KMS-11 (cell line): ENCODE measurements at regions not wholly inside any gene's neighbourhood (a gene's known extent, or its start where the extent isn't known, plus 50 kb on each side); places are given as distances from the start of the nearest gene placed in this dataset.

Source experiments
- H2AFZ ChIP-seq: fragments of 200-600 bp; sonication (generic); 2 replicates; pipeline ENCODE4 v1.6.1; 2016; ENCODE audit warnings: antibody characterized with exemption, mixed run types, low read depth
- H3K27ac ChIP-seq: fragments of 200-600 bp; sonication (generic); 2 replicates; pipeline ENCODE4 v1.6.1; 2016; ENCODE audit warnings: mild to moderate bottlenecking, mixed run types
- H3K27me3 ChIP-seq: fragments of 200-600 bp; sonication (generic); 2 replicates; pipeline ENCODE4 v1.6.1; 2017; ENCODE audit warnings: mild to moderate bottlenecking, low read depth, mixed run types, moderate library complexity; ENCODE audit not compliant: insufficient read depth
- H3K36me3 ChIP-seq: fragments of 200-600 bp; sonication (generic); 2 replicates; pipeline ENCODE4 v1.6.1; 2017; ENCODE audit warnings: mild to moderate bottlenecking, mixed run types; ENCODE audit not compliant: insufficient read depth
- H3K4me1 ChIP-seq: fragments of 200-600 bp; sonication (generic); 2 replicates; pipeline ENCODE4 v1.6.1; 2016; ENCODE audit warnings: mild to moderate bottlenecking, low read depth, mixed run types; ENCODE audit not compliant: poor library complexity, severe bottlenecking
- H3K4me2 ChIP-seq: fragments of 200-600 bp; sonication (generic); 2 replicates; pipeline ENCODE4 v1.7.0; 2016; ENCODE audit warnings: mild to moderate bottlenecking, mixed run types
- H3K4me3 ChIP-seq: fragments of 200-600 bp; sonication (generic); IDR thresholded peaks from 2 replicates; pipeline ENCODE4 v1.6.1; 2017; ENCODE audit warnings: low read depth, low read length, mixed read lengths; ENCODE audit not compliant: insufficient read depth
- H3K79me2 ChIP-seq: fragments of 200-600 bp; sonication (generic); 2 replicates; pipeline ENCODE4 v1.6.1; 2016; ENCODE audit warnings: low read depth, mixed run types; ENCODE audit not compliant: insufficient read depth
- H3K9ac ChIP-seq: fragments of 200-600 bp; sonication (generic); 2 replicates; pipeline ENCODE4 v1.6.1; 2016; ENCODE audit warnings: mild to moderate bottlenecking, mixed run types
- H4K20me1 ChIP-seq: fragments of 200-600 bp; sonication (generic); 2 replicates; pipeline ENCODE4 v1.6.1; 2016; ENCODE audit warnings: mild to moderate bottlenecking, mixed run types; ENCODE audit not compliant: insufficient read depth
- TF ChIP-seq, protein P1 (sequence below): fragments of 200-600 bp; sonication (generic); conservative IDR thresholded peaks from 2 replicates; pipeline ENCODE4 v1.6.1; 2017; ENCODE audit warnings: low read depth, mild to moderate bottlenecking, antibody characterized with exemption, low read length, moderate library complexity, mixed read lengths

DNA sequence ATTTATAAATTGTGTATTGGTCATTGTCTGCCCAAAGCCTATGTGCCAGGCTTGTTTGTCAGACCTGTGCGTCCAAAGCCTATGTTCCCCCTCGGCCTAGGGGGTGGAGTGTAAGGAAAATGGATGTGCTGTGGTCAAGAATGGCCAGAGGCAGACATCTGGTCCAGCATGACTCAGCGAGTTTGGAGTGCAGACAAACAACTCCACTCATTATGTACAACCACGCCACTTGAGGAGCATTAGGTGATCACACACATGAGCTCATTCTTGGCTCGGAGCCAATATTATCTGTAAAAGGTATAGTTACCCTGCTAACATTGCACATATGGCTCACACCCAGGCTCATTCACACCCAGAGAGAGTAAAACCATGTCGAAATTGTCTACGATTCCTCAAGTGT, 1047.6 kb upstream of the ADGRL4 start:
- Histone ChIP-seq H3K27ac (no peak overlapping the region), H3K36me3 (no peaks in the 10 kb centered on the region), H3K27me3 (no peaks in the 10 kb centered on the region), H2AFZ (no peak overlapping the region), H3K9ac (no peak overlapping the region), H3K4me3 (no peak overlapping the region), H3K4me1 (no peaks in the 10 kb centered on the region), H3K79me2 (no peaks in the 10 kb centered on the region), H3K4me2 (no peak overlapping the region), H4K20me1 (no peaks in the 10 kb centered on the region)
- TF ChIP-seq, protein P1, sequence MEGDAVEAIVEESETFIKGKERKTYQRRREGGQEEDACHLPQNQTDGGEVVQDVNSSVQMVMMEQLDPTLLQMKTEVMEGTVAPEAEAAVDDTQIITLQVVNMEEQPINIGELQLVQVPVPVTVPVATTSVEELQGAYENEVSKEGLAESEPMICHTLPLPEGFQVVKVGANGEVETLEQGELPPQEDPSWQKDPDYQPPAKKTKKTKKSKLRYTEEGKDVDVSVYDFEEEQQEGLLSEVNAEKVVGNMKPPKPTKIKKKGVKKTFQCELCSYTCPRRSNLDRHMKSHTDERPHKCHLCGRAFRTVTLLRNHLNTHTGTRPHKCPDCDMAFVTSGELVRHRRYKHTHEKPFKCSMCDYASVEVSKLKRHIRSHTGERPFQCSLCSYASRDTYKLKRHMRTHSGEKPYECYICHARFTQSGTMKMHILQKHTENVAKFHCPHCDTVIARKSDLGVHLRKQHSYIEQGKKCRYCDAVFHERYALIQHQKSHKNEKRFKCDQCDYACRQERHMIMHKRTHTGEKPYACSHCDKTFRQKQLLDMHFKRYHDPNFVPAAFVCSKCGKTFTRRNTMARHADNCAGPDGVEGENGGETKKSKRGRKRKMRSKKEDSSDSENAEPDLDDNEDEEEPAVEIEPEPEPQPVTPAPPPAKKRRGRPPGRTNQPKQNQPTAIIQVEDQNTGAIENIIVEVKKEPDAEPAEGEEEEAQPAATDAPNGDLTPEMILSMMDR, result no peak

DNA sequence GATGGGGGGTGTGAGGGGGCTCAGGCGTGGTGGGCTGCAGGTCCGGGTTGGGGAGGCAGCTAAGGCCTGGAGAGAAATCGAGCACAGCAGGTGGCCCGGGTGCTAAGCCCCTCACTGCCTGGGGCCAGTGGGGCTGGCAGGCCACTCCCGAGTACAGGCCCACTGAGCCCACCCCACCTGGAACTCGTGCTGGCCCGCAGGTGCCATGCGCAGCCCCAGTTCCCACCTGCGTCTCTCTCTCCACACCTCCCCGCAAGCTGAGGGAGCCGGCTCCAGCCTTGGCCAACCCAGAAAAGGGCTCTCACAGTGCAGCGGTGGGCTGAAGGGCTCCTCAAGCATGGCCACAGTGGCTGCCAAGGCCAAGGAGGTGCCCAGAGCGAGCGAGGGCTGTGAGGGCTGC, 1047.1 kb upstream of the ADGRL4 start:
- no peaks in the 10 kb centered on the region for H4K20me1 ChIP-seq
- no peaks in the 10 kb centered on the region for H3K27me3 ChIP-seq
- no peak overlapping the region for H3K4me3 ChIP-seq
- H3K9ac ChIP-seq, result no peak overlapping the region
- TF ChIP-seq, protein P1, result no peak
- H3K79me2 ChIP-seq, result no peaks in the 10 kb centered on the region
- H3K4me1 ChIP-seq, result no peaks in the 10 kb centered on the region
- no peak overlapping the region for H2AFZ ChIP-seq
- H3K27ac ChIP-seq, result no peak overlapping the region
- H3K4me2 ChIP-seq, result no peak overlapping the region
- H3K36me3 ChIP-seq, result no peaks in the 10 kb centered on the region

DNA sequence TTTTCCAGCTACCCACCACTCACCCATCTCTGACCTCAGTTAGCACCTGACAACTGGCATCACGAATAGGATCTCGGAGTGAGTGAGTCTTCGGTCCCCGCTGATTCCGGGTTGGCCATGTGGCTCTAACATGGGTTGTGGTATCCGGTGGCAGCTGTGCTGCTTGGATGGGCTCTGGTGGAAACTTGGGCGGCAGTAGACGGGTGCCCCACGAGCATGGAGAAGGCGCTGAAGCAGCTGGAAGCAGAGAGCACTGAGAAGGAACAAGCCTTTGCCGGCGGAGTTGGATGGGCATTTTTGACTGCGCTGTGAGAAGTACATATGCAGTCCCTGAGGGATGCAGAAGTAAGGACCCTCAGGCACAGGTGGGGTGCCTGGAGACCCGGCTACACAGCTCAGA, 1044.0 kb upstream of the ADGRL4 start:
- Histone ChIP-seq H3K9ac (no peak overlapping the region), H2AFZ (no peak overlapping the region), H4K20me1 (no peaks in the 10 kb centered on the region), H3K79me2 (no peaks in the 10 kb centered on the region), H3K27ac (no peak overlapping the region), H3K4me2 (no peak overlapping the region), H3K27me3 (no peaks in the 10 kb centered on the region), H3K4me1 (no peaks in the 10 kb centered on the region), H3K36me3 (no peaks in the 10 kb centered on the region), H3K4me3 (no peak overlapping the region)
- TF ChIP-seq, protein P1, result no peak

DNA sequence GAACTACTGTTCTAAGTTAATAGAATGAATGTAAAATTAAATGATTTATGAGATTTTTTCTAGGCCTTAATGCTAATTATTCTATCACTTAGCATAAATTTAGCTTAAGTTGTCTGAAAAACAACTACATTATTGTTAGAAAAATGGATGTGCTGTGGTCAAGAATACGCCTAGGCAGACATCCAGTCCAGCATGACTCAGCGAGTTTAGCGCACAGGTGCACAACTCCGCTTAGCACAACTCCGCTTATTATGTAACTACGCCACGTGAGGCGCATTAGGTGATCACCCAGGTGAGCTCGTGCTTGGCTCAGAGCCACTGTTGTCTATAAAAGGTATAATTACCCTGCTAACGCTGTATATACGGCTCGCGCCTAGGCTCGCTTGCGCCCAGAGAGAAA, 1043.6 kb upstream of the ADGRL4 start:
- Histone ChIP-seq H3K27ac (no peak overlapping the region), H3K79me2 (no peaks in the 10 kb centered on the region), H3K9ac (no peak overlapping the region), H3K4me2 (no peak overlapping the region), H3K27me3 (no peaks in the 10 kb centered on the region), H3K36me3 (no peaks in the 10 kb centered on the region), H2AFZ (no peak overlapping the region), H3K4me1 (no peaks in the 10 kb centered on the region), H3K4me3 (no peak overlapping the region), H4K20me1 (no peaks in the 10 kb centered on the region)
- TF ChIP-seq, protein P1, result no peak

DNA sequence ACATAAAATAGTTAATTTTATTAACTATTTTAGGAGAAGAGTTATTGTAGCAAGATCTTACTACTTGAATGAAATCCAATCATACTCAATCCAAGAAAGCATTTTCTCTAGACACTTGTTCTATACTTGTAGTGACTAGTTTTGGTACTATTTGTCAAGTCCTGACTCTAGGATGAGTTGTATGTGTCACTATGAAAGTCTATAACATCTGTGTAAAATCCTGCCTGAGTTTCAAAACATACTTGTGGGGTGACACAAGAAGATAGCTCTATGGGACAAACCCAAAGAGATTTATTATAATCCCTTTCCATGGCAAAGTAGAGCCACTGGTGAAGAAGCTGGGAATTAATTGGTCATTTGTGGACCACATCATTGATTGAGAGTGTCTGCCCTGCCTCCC, 1042.2 kb upstream of the ADGRL4 start:
- no peak overlapping the region for H3K9ac ChIP-seq
- no peaks in the 10 kb centered on the region for H3K79me2 ChIP-seq
- no peaks in the 10 kb centered on the region for H3K36me3 ChIP-seq
- no peaks in the 10 kb centered on the region for H4K20me1 ChIP-seq
- no peaks in the 10 kb centered on the region for H3K4me1 ChIP-seq
- H3K4me3 ChIP-seq, result no peak overlapping the region
- H3K4me2 ChIP-seq, result no peak overlapping the region
- H3K27me3 ChIP-seq, result no peaks in the 10 kb centered on the region
- TF ChIP-seq, protein P1, result no peak
- no peak overlapping the region for H2AFZ ChIP-seq
- H3K27ac ChIP-seq, result no peak overlapping the region
